WTC11 (cell line): ENCODE measurements at regions not wholly inside any gene's neighbourhood (a gene's known extent, or its start where the extent isn't known, plus 50 kb on each side); places are given as distances from the start of the nearest gene placed in this dataset.

Source experiments
- ATAC-seq: fragments of 200-7000 bp; cut with Tn5 transposase; 2 replicates; pipeline ENCODE4 v1.10.0; 2021; ENCODE audit warnings: mild to moderate bottlenecking, moderate library complexity
- CTCF ChIA-PET: fragments of 300-600 bp; sonication (Branson Sonifier 250); formaldehyde crosslinking; loops from one replicate; lab custom pipeline; 2021; ENCODE audit warnings: antibody characterized with exemption; lab: Charles Lee
- POLR2A ChIA-PET: fragments of 350-600 bp; sonication (Branson Sonifier 250); formaldehyde crosslinking; loops from one replicate; lab custom pipeline; 2021; ENCODE audit warnings: antibody characterized with exemption; lab: Charles Lee
- DNase-seq: peaks from one replicate; pipeline ENCODE4 v3.0.0; 2021; ENCODE audit warnings: low spot score
- H3K27ac Mint-ChIP-seq: 2 replicates; pipeline ENCODE4 v1.8.0; 2021; ENCODE audit warnings: mixed read lengths
- H3K27me3 Mint-ChIP-seq: 2 replicates; pipeline ENCODE4 v1.8.0; 2021; ENCODE audit warnings: low read depth, mild to moderate bottlenecking, moderate library complexity, mixed read lengths
- H3K36me3 Mint-ChIP-seq: 2 replicates; pipeline ENCODE4 v1.8.0; 2021; ENCODE audit warnings: mixed read lengths
- H3K4me1 Mint-ChIP-seq: 2 replicates; pipeline ENCODE4 v1.8.0; 2022; ENCODE audit warnings: mixed read lengths
- H3K4me3 Mint-ChIP-seq: 2 replicates; pipeline ENCODE4 v1.8.0; 2021; ENCODE audit warnings: mild to moderate bottlenecking, moderate library complexity, mixed read lengths
- H3K9me3 Mint-ChIP-seq: 2 replicates; pipeline ENCODE4 v1.8.0; 2021; ENCODE audit warnings: mixed read lengths
- ARID4B ChIP-seq: sonication (generic); formaldehyde crosslinking; IDR thresholded peaks from 2 replicates; pipeline ENCODE4 v1.8.0; 2023; ENCODE audit warnings: missing genetic modification reagents, mild to moderate bottlenecking, borderline replicate concordance
- ATF6 ChIP-seq: sonication (generic); formaldehyde crosslinking; IDR thresholded peaks from 2 replicates; pipeline ENCODE4 v1.8.1; 2023; ENCODE audit warnings: mild to moderate bottlenecking, missing genetic modification reagents
- CDX4 ChIP-seq: fragments of 250-450 bp; sonication (Bioruptor Pico); IDR thresholded peaks from 2 replicates; pipeline ENCODE4 v1.9.0; 2021; ENCODE audit warnings: moderate library complexity, mild to moderate bottlenecking, inconsistent platforms, borderline replicate concordance
- CREM ChIP-seq: sonication (generic); formaldehyde crosslinking; IDR thresholded peaks from 2 replicates; pipeline ENCODE4 v1.8.1; 2022; ENCODE audit warnings: mild to moderate bottlenecking, missing genetic modification reagents, moderate library complexity
- FOXP4 ChIP-seq: sonication (generic); formaldehyde crosslinking; IDR thresholded peaks from 2 replicates; pipeline ENCODE4 v1.8.0; 2022; ENCODE audit warnings: mild to moderate bottlenecking, missing genetic modification reagents
- GABPB1 ChIP-seq: sonication (generic); formaldehyde crosslinking; IDR thresholded peaks from 2 replicates; pipeline ENCODE4 v1.8.1; 2023; ENCODE audit warnings: mild to moderate bottlenecking, missing genetic modification reagents
- HMGXB4 ChIP-seq: sonication (generic); formaldehyde crosslinking; IDR thresholded peaks from 2 replicates; pipeline ENCODE4 v1.8.1; 2023; ENCODE audit warnings: mild to moderate bottlenecking, moderate library complexity, missing genetic modification reagents
- PREB ChIP-seq: sonication (generic); formaldehyde crosslinking; IDR thresholded peaks from 2 replicates; pipeline ENCODE4 v1.8.1; 2022; ENCODE audit warnings: mild to moderate bottlenecking, missing genetic modification reagents, moderate library complexity, borderline replicate concordance
- RELA ChIP-seq: sonication (generic); formaldehyde crosslinking; IDR thresholded peaks from 2 replicates; pipeline ENCODE4 v1.8.1; 2022; ENCODE audit warnings: missing genetic modification reagents, mild to moderate bottlenecking, borderline replicate concordance
- SMAD3 ChIP-seq: sonication (generic); formaldehyde crosslinking; IDR thresholded peaks from 2 replicates; pipeline ENCODE4 v1.8.0; 2022; ENCODE audit warnings: missing genetic modification reagents, mild to moderate bottlenecking, borderline replicate concordance
- STAT6 ChIP-seq: sonication (generic); formaldehyde crosslinking; conservative IDR thresholded peaks from 2 replicates; pipeline ENCODE4 v1.8.1; 2023; ENCODE audit warnings: mild to moderate bottlenecking, low read depth, missing genetic modification reagents, moderate library complexity
- TEAD1 ChIP-seq: sonication (generic); formaldehyde crosslinking; IDR thresholded peaks from 2 replicates; pipeline ENCODE4 v1.8.0; 2022; ENCODE audit warnings: mild to moderate bottlenecking, missing genetic modification reagents
- ZBTB43 ChIP-seq: sonication (generic); formaldehyde crosslinking; IDR thresholded peaks from 2 replicates; pipeline ENCODE4 v1.8.1; 2023; ENCODE audit warnings: mild to moderate bottlenecking, missing genetic modification reagents
- ZMAT4 ChIP-seq: fragments of 250-450 bp; sonication (Bioruptor Pico); IDR thresholded peaks from 2 replicates; pipeline ENCODE4 v1.9.0; 2021; ENCODE audit warnings: mild to moderate bottlenecking
- ZSCAN18 ChIP-seq: fragments of 250-450 bp; sonication (Bioruptor Pico); IDR thresholded peaks from 2 replicates; pipeline ENCODE4 v2.1.2; 2022; ENCODE audit warnings: mild to moderate bottlenecking, moderate library complexity

GRCh38 chr2:8223695-8224346 lies 458.0 kb upstream of the ID2 start:
- H3K27ac Mint-ChIP-seq = no peak overlapping the region
- ChIA-PET POLR2A (no interaction called here), CTCF (no interaction called here)
- H3K36me3 Mint-ChIP-seq = no peaks in the 10 kb centered on the region
- H3K9me3 Mint-ChIP-seq = no peaks in the 10 kb centered on the region; the same call in 1 of the 2 replicates
- ATAC-seq (peak; percentile 62), DNase-seq (no peak)
- H3K4me3 Mint-ChIP-seq = no peak overlapping the region
- TF ChIP-seq GABPB1 (CRISPR knock-in tag) (no peak), ZSCAN18 (no peak), ZMAT4 (no peak), SMAD3 (CRISPR knock-in tag) (no peak), PREB (CRISPR knock-in tag) (no peak), HMGXB4 (CRISPR knock-in tag) (no peak), ATF6 (no peak), STAT6 (CRISPR knock-in tag) (no peak), ARID4B (CRISPR knock-in tag) (no peak), FOXP4 (no peak), CDX4 (no peak), RELA (no peak), CREM (no peak), ZBTB43 (CRISPR knock-in tag) (no peak), TEAD1 (CRISPR knock-in tag) (no peak)
- H3K4me1 Mint-ChIP-seq = peaks cover 28% of the 10 kb centered on the region
- H3K27me3 Mint-ChIP-seq = peaks cover 2% of the 10 kb centered on the region; the same call in 1 of the 2 replicates
